PC-3 (cell line): ENCODE measurements at regions not wholly inside any gene's neighbourhood (a gene's known extent, or its start where the extent isn't known, plus 50 kb on each side); places are given as distances from the start of the nearest gene placed in this dataset.

ENCODE experiments used
- ATAC-seq: fragments of 200-7000 bp; cut with Tn5 transposase; 2 replicates; pipeline ENCODE4 v1.9.1; 2020; ENCODE audit warnings: mild to moderate bottlenecking, moderate library complexity
- BruUV-seq: library from RNA; stranded (reverse); fragments of 400-500 nt; replicated peaks from 2 replicates; lab custom pipeline; 2021; lab: Mats Ljungman, UMichigan
- CTCF ChIA-PET: fragments of 300-600 bp; sonication (Branson Sonifier 250); formaldehyde crosslinking; loops from one replicate; lab custom pipeline; 2022; ENCODE audit warnings: antibody characterized with exemption; lab: Charles Lee
- POLR2A ChIA-PET: fragments of 300-600 bp; sonication (Branson Sonifier 250); formaldehyde crosslinking; loops from one replicate; lab custom pipeline; 2022; ENCODE audit warnings: antibody characterized with exemption; ENCODE audit not compliant: unreplicated experiment; lab: Charles Lee
- DNase-seq: peaks from one replicate; pipeline ENCODE4 v3.0.0-alpha.2; 2015
- H2AFZ ChIP-seq: fragments of 300-600 bp; sonication (generic); 2 replicates; pipeline ENCODE4 v1.6.0; 2016; ENCODE audit warnings: antibody characterized with exemption, low read length
- H3F3A ChIP-seq: fragments of 300-600 bp; sonication (generic); one replicate; pipeline ENCODE4 v1.6.0; 2017; ENCODE audit warnings: antibody characterized with exemption, low read length, control low read depth, mild to moderate bottlenecking; ENCODE audit not compliant: unreplicated experiment
- H3K27ac ChIP-seq: fragments of 300-600 bp; sonication (generic); 2 replicates; pipeline ENCODE4 v1.5.1; 2016; ENCODE audit warnings: mild to moderate bottlenecking, low read length
- H3K27me3 ChIP-seq: fragments of 300-600 bp; sonication (generic); 2 replicates; pipeline ENCODE4 v1.6.1; 2016; ENCODE audit warnings: low read length, mixed read lengths
- H3K36me3 ChIP-seq: fragments of 300-600 bp; sonication (generic); 2 replicates; pipeline ENCODE4 v1.6.1; 2016; ENCODE audit warnings: low read depth, mixed run types, low read length, mixed read lengths
- H3K4me1 ChIP-seq: fragments of 300-600 bp; sonication (generic); 2 replicates; pipeline ENCODE4 v1.5.1; 2016; ENCODE audit warnings: low read length; ENCODE audit not compliant: insufficient read depth
- H3K4me2 ChIP-seq: fragments of 300-600 bp; sonication (generic); 2 replicates; pipeline ENCODE4 v1.6.0; 2016; ENCODE audit warnings: low read length
- H3K4me3 ChIP-seq: fragments of 300-600 bp; sonication (generic); 2 replicates; pipeline ENCODE4 v1.5.1; 2016; ENCODE audit warnings: mild to moderate bottlenecking, low read length, mixed read lengths
- H3K79me2 ChIP-seq: fragments of 300-600 bp; sonication (generic); 2 replicates; pipeline ENCODE4 v1.6.1; 2017; ENCODE audit warnings: low read length, mixed read lengths
- H3K9ac ChIP-seq: fragments of 300-600 bp; sonication (generic); 2 replicates; pipeline ENCODE4 v1.6.0; 2016; ENCODE audit warnings: mild to moderate bottlenecking, low read length
- H3K9me2 ChIP-seq: fragments of 300-600 bp; sonication (generic); replicated peaks from 2 replicates; pipeline ENCODE4 v1.6.1; 2016; ENCODE audit warnings: mixed run types, low read length, mixed read lengths
- H3K9me3 ChIP-seq: fragments of 300-600 bp; sonication (generic); 2 replicates; pipeline ENCODE4 v1.6.1; 2016; ENCODE audit warnings: low read length, mixed read lengths
- H4K20me1 ChIP-seq: fragments of 300-600 bp; sonication (generic); 2 replicates; pipeline ENCODE4 v1.6.1; 2016; ENCODE audit warnings: low read length, mixed read lengths
- EZH2 ChIP-seq: fragments of 300-600 bp; sonication (generic); IDR thresholded peaks from one replicate; pipeline ENCODE4 v1.6.1; 2017; ENCODE audit warnings: antibody characterized with exemption, mild to moderate bottlenecking, low read length; ENCODE audit not compliant: unreplicated experiment
- EZH2phosphoT487 ChIP-seq: fragments of 300-600 bp; sonication (generic); IDR thresholded peaks from 2 replicates; pipeline ENCODE4 v1.6.1; 2018; ENCODE audit warnings: mild to moderate bottlenecking, antibody characterized with exemption, low read length, borderline replicate concordance
- intact Hi-C: fragments of 100-400 bp; cut with micrococcal nuclease; formaldehyde crosslinking; loops from 2 replicates; pipeline ENCODE4 v1.9.0; 2023
- TF ChIP-seq, protein P1 (sequence below): fragments of 300-600 bp; sonication (generic); conservative IDR thresholded peaks from 2 replicates; pipeline ENCODE4 v1.5.1; 2017; ENCODE audit warnings: antibody characterized with exemption, low read depth, mild to moderate bottlenecking, low read length

GRCh38 chr14:101217616-101218371 is 314.3 kb upstream of the RTL1 start:
- no peaks in the 10 kb centered on the region for H3K36me3 ChIP-seq
- DNase-seq (no peak), ATAC-seq (no peak)
- no peak overlapping the region for H3K4me3 ChIP-seq
- intact Hi-C loops = no loop called here
- TF ChIP-seq, protein P1, sequence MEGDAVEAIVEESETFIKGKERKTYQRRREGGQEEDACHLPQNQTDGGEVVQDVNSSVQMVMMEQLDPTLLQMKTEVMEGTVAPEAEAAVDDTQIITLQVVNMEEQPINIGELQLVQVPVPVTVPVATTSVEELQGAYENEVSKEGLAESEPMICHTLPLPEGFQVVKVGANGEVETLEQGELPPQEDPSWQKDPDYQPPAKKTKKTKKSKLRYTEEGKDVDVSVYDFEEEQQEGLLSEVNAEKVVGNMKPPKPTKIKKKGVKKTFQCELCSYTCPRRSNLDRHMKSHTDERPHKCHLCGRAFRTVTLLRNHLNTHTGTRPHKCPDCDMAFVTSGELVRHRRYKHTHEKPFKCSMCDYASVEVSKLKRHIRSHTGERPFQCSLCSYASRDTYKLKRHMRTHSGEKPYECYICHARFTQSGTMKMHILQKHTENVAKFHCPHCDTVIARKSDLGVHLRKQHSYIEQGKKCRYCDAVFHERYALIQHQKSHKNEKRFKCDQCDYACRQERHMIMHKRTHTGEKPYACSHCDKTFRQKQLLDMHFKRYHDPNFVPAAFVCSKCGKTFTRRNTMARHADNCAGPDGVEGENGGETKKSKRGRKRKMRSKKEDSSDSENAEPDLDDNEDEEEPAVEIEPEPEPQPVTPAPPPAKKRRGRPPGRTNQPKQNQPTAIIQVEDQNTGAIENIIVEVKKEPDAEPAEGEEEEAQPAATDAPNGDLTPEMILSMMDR = no peak
- TF ChIP-seq EZH2 = no peak
- no peak for TF ChIP-seq EZH2phosphoT487
- no peak overlapping the region for H3K27ac ChIP-seq
- no peaks in the 10 kb centered on the region for H3K4me1 ChIP-seq
- no peaks in the 10 kb centered on the region for H3K9me2 ChIP-seq
- POLR2A ChIA-PET = no interaction called here
- no TSS peak for BruUV-seq
- H3K9ac ChIP-seq = no peak overlapping the region
- H3K4me2 ChIP-seq = no peak overlapping the region
- no peaks in the 10 kb centered on the region for H3K79me2 ChIP-seq
- H3F3A ChIP-seq = no peaks in the 10 kb centered on the region
- no peaks in the 10 kb centered on the region for H3K9me3 ChIP-seq
- no peaks in the 10 kb centered on the region for H4K20me1 ChIP-seq
- CTCF ChIA-PET = no interaction called here
- no peak overlapping the region for H2AFZ ChIP-seq
- no peaks in the 10 kb centered on the region for H3K27me3 ChIP-seq

DNA sequence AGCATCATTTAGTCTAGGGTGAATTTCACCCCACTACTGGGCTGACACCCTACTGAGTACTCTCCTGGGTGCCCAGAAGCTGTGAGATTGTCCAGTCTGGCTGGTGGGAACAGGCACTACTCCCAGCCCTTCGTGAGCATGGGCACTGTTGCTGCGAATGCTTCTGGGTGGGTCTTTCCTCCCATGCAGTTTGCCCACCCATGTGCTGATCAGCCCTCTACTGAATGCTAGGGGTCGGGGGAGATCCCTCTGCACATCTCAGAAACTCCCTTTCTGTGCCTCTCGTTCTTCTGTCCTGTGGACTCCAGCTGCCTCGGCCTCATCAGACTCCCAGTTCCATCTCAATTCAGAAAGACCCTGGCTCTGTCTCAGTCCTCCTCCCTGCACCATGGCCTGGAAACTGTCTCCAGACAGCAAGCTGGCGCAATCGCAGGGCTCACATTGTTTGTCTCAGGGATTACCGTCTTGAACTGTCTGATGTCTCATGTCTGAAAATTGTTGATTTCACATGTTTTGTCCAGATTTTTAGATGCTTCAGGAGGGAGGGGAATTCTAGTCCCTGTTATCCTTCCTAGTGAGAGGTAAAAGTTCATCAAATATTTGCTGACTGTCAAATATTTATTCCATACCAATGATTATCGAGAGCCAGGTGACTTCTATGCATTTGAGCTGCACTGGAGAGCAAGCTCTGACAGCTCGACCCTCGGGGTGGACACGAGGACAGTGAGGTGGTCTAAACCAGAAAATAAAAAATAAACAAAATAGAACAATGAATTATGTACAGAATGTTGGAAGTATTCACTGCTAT is 316.6 kb upstream of the RTL1 start:
- H3K36me3 ChIP-seq = no peaks in the 10 kb centered on the region
- H3K79me2 ChIP-seq = no peaks in the 10 kb centered on the region
- H4K20me1 ChIP-seq = no peaks in the 10 kb centered on the region
- TF ChIP-seq, protein P1 = no peak
- TF ChIP-seq EZH2phosphoT487 (no peak), EZH2 (no peak)
- no peaks in the 10 kb centered on the region for H3K9me3 ChIP-seq
- H3F3A ChIP-seq = no peaks in the 10 kb centered on the region
- no TSS peak for BruUV-seq
- ATAC-seq = no peak
- H3K9me2 ChIP-seq = no peaks in the 10 kb centered on the region
- ChIA-PET CTCF (no interaction called here), POLR2A (interaction anchor here (0.7 kb wide), 1 partner anchor 448 kb away, joined by 4 read pairs; no protein-coding TSS in a partner anchor)
- H3K9ac ChIP-seq = no peak overlapping the region
- no peak overlapping the region for H3K4me2 ChIP-seq
- H3K27ac ChIP-seq = no peak overlapping the region
- intact Hi-C loops = no loop called here
- H3K4me1 ChIP-seq = no peaks in the 10 kb centered on the region
- H3K4me3 ChIP-seq = no peak overlapping the region
- no peaks in the 10 kb centered on the region for H3K27me3 ChIP-seq
- H2AFZ ChIP-seq = no peak overlapping the region
- no peak for DNase-seq
